Activated CD8-positive, alpha-beta T cell treated with anti-CD3 and anti-CD28 coated beads, Interleukin-2, amount 10 ng/mL, durations not matched to agents 7 days and 5 days (primary cell): ENCODE measurements at regions not wholly inside any gene's neighbourhood (a gene's known extent, or its start where the extent isn't known, plus 50 kb on each side); places are given as distances from the start of the nearest gene placed in this dataset.
"Not testable (repeated sequence)": the region's sequence is repeated elsewhere in the genome, so short reads cannot be mapped to it uniquely, and the experiment has no call there.

ENCODE experiments used
- ATAC-seq: fragments of 150-1000 bp; cut with Tn5 transposase; one replicate; pipeline ENCODE4 v1.10.0; 2021; ENCODE audit warnings: moderate library complexity
- CTCF ChIA-PET: fragments of 350-600 bp; sonication (Branson Sonifier 250); formaldehyde crosslinking; loops from one replicate; lab custom pipeline; 2021; ENCODE audit warnings: antibody characterized with exemption; lab: Charles Lee
- POLR2A ChIA-PET: fragments of 350-600 bp; sonication (Branson Sonifier 250); formaldehyde crosslinking; loops from one replicate; lab custom pipeline; 2021; ENCODE audit warnings: antibody characterized with exemption; lab: Charles Lee
- DNase-seq: peaks from one replicate; pipeline ENCODE4 v3.0.0-alpha.2; 2020
- H3K27ac Mint-ChIP-seq: one replicate; pipeline ENCODE4 v1.8.0; 2021; ENCODE audit warnings: mild to moderate bottlenecking, mixed read lengths
- H3K27me3 Mint-ChIP-seq: one replicate; pipeline ENCODE4 v1.8.0; 2021; ENCODE audit warnings: low read depth, mixed read lengths
- H3K36me3 Mint-ChIP-seq: one replicate; pipeline ENCODE4 v1.8.0; 2021; ENCODE audit warnings: low read depth, mixed read lengths
- H3K4me1 Mint-ChIP-seq: one replicate; pipeline ENCODE4 v1.8.0; 2021; ENCODE audit warnings: low read depth, mixed read lengths
- H3K4me3 Mint-ChIP-seq: one replicate; pipeline ENCODE4 v1.8.0; 2021; ENCODE audit warnings: mild to moderate bottlenecking, mixed read lengths
- H3K9me3 Mint-ChIP-seq: one replicate; pipeline ENCODE4 v1.8.0; 2022; ENCODE audit warnings: mixed read lengths; ENCODE audit not compliant: insufficient read depth

DNA sequence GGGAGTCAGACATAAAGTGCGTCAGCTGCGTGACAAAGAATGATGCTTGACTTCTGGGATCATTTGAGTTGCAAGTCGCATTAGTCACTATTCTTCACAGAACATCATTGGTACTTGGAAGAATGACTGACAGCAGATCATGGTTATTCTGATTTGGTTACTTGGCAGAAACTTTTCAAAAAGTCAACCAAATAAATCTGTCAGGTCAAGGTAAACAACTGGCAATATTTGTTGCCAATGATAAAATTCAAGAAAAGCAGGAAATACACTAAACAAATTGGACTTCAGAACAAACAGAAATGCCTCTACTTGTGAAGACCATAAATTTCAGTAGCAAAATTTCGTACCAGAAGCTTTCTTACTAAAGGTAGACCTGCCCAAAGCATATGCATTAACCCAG, 221.6 kb downstream of the TFAP2A start:
- POLR2A ChIA-PET, result no interaction called here
- DNase-seq (no peak), ATAC-seq (no peak)
- Mint-ChIP-seq H3K27me3 (no peaks in the 10 kb centered on the region), H3K4me3 (no peak overlapping the region), H3K36me3 (no peaks in the 10 kb centered on the region), H3K9me3 (no peaks in the 10 kb centered on the region), H3K27ac (no peak overlapping the region), H3K4me1 (no peaks in the 10 kb centered on the region)
- CTCF ChIA-PET, result no interaction called here

DNA sequence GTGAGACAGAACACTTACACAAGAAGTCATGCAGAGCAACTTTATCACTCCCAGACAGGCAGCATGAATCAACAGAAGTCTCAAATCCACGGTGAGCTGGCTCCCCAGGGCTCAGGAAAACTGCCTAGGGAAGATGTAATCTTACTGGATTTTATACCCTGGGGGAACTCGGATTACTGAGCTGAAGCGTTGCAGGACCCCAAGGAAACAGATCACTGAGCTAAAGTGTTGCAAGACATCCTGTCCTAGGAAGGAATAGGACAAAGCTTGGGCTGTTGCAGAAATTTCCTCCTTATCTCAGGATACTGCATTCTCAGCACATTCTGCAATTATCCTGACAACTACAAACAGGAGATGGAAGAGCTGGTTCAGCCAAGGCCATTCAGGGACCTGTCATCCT, 224.8 kb downstream of the TFAP2A start:
- ChIA-PET POLR2A (no interaction called here), CTCF (no interaction called here)
- Mint-ChIP-seq H3K9me3 (no peaks in the 10 kb centered on the region), H3K27ac (no peak overlapping the region), H3K4me3 (no peak overlapping the region), H3K27me3 (no peaks in the 10 kb centered on the region), H3K4me1 (no peaks in the 10 kb centered on the region), H3K36me3 (no peaks in the 10 kb centered on the region)
- ATAC-seq, result no peak
- DNase-seq, result no peak

- ChIA-PET CTCF (no interaction called here), POLR2A (no interaction called here)
- Mint-ChIP-seq H3K4me3 (no peak overlapping the region), H3K9me3 (no peaks in the 10 kb centered on the region), H3K4me1 (no peaks in the 10 kb centered on the region), H3K27ac (no peak overlapping the region), H3K27me3 (no peaks in the 10 kb centered on the region), H3K36me3 (no peaks in the 10 kb centered on the region)
- ATAC-seq (no peak), DNase-seq (no peak)
Measured at GRCh38 chr6:10184371-10185227, 230.3 kb downstream of the TFAP2A start.

DNA sequence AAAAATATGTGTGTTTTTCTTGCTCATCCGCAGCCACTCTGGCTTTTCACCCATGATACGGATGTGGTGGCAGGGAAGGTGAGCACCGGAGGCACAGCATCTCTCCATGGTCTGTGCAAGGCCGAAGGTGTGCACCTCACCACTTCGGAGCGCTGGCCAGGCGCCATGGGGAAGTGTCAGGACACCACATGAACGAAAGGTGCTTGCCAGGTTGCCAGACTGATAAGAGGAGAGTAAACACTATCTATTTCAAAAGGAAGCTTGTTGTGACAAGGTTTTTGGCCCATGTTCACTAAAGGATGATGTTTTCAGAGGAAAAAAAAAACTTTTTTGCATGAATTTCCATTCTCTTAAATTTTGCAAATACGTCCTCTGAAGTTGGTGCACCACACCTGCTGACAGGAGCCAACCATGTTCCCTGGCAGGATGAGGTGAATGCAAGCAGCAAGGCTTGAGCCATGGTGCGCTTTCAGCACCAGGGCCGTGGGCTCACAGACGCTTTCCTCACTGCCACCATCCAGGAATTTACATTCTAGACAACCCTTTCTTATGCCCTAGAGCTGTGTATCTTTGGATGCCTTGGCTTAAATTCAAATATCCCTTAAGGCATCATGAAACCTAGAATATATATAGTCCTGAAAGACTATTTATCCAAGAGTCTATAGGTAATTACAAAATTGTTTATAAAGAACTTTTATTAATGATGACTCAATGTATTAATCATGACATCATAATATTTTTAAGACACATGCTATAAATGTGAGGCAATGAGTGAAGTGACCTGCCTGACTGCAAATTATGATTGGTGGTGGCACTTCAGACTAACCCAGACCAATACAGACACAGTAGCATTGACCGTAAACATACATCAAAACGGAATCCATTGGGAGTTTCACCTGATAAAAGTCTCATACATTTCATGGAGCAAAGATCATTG, 234.5 kb downstream of the TFAP2A start:
- no peak for DNase-seq
- no peaks in the 10 kb centered on the region for H3K4me1 Mint-ChIP-seq
- ChIA-PET CTCF (no interaction called here), POLR2A (no interaction called here)
- no peaks in the 10 kb centered on the region for H3K36me3 Mint-ChIP-seq
- no peak overlapping the region for H3K4me3 Mint-ChIP-seq
- no peak for ATAC-seq
- H3K27ac Mint-ChIP-seq, result no peak overlapping the region
- no peaks in the 10 kb centered on the region for H3K27me3 Mint-ChIP-seq
- no peaks in the 10 kb centered on the region for H3K9me3 Mint-ChIP-seq

DNA sequence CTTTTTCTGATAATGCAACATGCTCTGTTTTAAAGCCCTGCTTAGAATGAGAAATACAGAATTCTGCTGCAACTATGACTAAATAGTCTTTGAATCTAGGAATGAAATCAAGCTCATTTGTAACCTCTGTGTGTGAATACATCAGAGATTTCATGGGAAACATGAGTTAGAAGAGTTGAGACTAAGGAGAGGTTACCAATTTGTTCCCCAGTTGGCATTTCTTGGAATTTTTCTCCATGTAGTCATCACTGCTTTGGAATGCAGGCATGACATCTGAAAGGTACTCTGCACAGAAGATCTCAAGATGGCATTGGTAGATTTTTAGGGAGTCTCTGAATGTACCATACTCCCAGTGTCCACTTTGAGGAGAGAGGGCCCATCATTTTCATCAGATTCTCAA, 237.2 kb downstream of the TFAP2A start:
- POLR2A ChIA-PET, result no interaction called here
- CTCF ChIA-PET, result no interaction called here
- Mint-ChIP-seq H3K4me3 (no peak overlapping the region), H3K36me3 (no peaks in the 10 kb centered on the region), H3K9me3 (no peaks in the 10 kb centered on the region), H3K27ac (no peak overlapping the region), H3K4me1 (no peaks in the 10 kb centered on the region), H3K27me3 (no peaks in the 10 kb centered on the region)
- ATAC-seq (no peak), DNase-seq (no peak)

DNA sequence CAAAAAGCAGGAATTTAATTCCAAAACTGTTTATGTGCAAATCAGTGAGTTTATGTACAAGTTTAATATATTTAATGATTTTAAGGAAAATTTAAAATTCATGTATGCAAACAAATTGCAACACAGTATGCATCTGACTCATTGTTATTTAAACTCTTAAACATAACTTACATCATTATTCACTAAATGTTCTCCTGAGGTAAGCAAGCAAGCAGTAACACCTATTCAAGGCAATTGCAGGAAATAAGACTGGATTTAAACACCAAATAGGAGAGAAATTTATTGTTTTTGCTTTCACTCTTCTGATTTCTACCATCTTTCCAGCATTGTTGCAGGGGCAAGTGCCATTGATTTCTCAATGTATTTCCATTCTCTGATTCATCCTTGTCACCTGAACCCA, 239.5 kb downstream of the TFAP2A start:
- no peaks in the 10 kb centered on the region for H3K36me3 Mint-ChIP-seq
- no peak overlapping the region for H3K4me3 Mint-ChIP-seq
- ATAC-seq (no peak), DNase-seq (no peak)
- ChIA-PET POLR2A (no interaction called here), CTCF (no interaction called here)
- H3K9me3 Mint-ChIP-seq, result no peaks in the 10 kb centered on the region
- H3K27ac Mint-ChIP-seq, result no peak overlapping the region
- no peaks in the 10 kb centered on the region for H3K4me1 Mint-ChIP-seq
- H3K27me3 Mint-ChIP-seq, result no peaks in the 10 kb centered on the region

DNA sequence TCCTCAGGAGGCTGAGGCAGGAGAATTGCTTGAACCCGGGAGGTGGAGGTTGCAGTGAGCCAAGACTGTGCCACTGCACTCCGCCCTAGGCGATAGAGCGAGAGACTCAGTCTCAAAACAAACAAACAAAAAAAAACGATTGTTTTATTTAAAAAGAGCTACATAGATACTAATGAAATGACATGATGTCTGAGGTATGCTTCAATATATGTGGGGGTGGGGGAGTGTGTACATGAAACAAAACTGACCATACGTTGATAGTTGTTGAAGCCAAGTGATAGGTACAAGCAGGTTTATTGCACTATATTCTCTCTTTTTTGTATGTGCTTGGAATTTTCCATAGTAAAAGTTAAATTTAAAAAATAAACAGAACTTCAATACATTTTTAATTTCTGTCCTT, 240.1 kb downstream of the TFAP2A start:
- CTCF ChIA-PET, result no interaction called here
- H3K4me1 Mint-ChIP-seq, result no peaks in the 10 kb centered on the region
- POLR2A ChIA-PET, result no interaction called here

DNA sequence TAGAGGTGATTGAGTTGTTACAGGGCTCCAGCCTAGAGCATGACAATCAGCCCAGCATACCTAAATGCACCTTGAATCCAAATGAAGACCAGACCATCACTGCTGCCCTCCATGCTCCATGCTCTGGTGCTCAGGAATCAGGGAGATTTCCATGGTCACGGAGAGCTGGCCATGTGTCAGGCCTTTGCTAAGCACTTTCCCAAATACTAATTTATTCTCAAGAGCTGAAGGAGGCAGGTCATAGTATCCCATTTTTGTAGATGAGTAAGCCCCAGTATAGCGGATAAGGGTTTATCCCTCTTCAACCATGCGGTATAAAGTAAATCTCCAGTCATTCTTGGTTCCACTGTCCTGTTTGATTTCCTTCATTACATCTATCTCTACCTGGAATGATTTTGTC, 240.8 kb downstream of the TFAP2A start:
- no peaks in the 10 kb centered on the region for H3K9me3 Mint-ChIP-seq

More for the DNA sequence above, 240.1 kb downstream of the TFAP2A start:
- H3K4me3 Mint-ChIP-seq, result no peak overlapping the region
- ATAC-seq (no peak), DNase-seq (no peak)
- no peaks in the 10 kb centered on the region for H3K9me3 Mint-ChIP-seq
- H3K27me3 Mint-ChIP-seq, result no peaks in the 10 kb centered on the region
- no peak overlapping the region for H3K27ac Mint-ChIP-seq
- H3K36me3 Mint-ChIP-seq, result no peaks in the 10 kb centered on the region

DNA sequence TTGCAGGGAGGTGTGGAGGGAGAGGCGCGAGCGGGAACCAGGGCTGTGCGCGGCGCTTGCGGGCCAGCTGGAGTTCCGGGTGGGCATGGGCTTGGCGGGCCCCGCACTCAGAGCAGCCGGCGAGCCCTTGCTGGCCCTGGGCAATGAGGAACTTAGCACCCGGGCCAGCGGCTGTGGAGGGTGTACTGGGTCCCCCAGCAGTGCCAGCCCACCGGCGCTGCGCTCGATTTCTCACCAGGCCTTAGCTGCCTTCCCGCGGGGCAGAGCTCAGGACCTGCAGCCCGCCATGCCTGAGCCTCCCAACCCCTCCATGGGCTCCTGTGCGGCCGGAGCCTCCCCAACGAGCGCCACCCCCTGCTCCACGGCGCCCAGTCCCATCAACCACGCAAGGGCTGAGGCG, 243.2 kb downstream of the TFAP2A start:
- DNase-seq, H3K4me3 Mint-ChIP-seq, CTCF ChIA-PET: not testable (repeated sequence)

More for the DNA sequence above, 240.8 kb downstream of the TFAP2A start:
- ChIA-PET CTCF (no interaction called here), POLR2A (no interaction called here)
- Mint-ChIP-seq H3K36me3 (no peaks in the 10 kb centered on the region), H3K27me3 (no peaks in the 10 kb centered on the region), H3K4me1 (no peaks in the 10 kb centered on the region), H3K27ac (no peak overlapping the region), H3K4me3 (no peak overlapping the region)
- no peak for DNase-seq
- ATAC-seq, result no peak

GRCh38 chr6:10170816-10171215, 244.1 kb downstream of the TFAP2A start:
- Mint-ChIP-seq H3K9me3 (no peaks in the 10 kb centered on the region), H3K4me3 (no peak overlapping the region), H3K4me1 (no peaks in the 10 kb centered on the region), H3K36me3 (no peaks in the 10 kb centered on the region), H3K27me3 (no peaks in the 10 kb centered on the region), H3K27ac (no peak overlapping the region)
- ChIA-PET CTCF (no interaction called here), POLR2A (no interaction called here)
- DNase-seq (no peak), ATAC-seq (no peak)

More for the DNA sequence above, 243.2 kb downstream of the TFAP2A start:
- H3K36me3 Mint-ChIP-seq, ATAC-seq, POLR2A ChIA-PET, H3K27me3 Mint-ChIP-seq, H3K9me3 Mint-ChIP-seq, H3K4me1 Mint-ChIP-seq, H3K27ac Mint-ChIP-seq: not testable (repeated sequence)

- ChIA-PET CTCF (no interaction called here), POLR2A (no interaction called here)
- DNase-seq (no peak), ATAC-seq (no peak)
- Mint-ChIP-seq H3K36me3 (no peaks in the 10 kb centered on the region), H3K27me3 (no peaks in the 10 kb centered on the region), H3K9me3 (no peaks in the 10 kb centered on the region), H3K27ac (no peak overlapping the region), H3K4me1 (no peaks in the 10 kb centered on the region), H3K4me3 (no peak overlapping the region)
Measured at GRCh38 chr6:10166031-10166430, 248.8 kb downstream of the TFAP2A start.
